ENCODE measurements at regions not wholly inside any gene's neighbourhood (a gene's known extent, or its start where the extent isn't known, plus 50 kb on each side); places are given as distances from the start of the nearest gene placed in this dataset.

- TF ChIP-seq CTCF (IDR thresholded peaks at IDR 0.05; ENCODE audit: low read depth, low read length): no peak
- TF ChIP-seq POLR2A (IDR thresholded peaks at IDR 0.05; ENCODE audit: extremely low read depth, insufficient read length): no peak
- no peak for TF ChIP-seq MAX (IDR thresholded peaks at IDR 0.05; ENCODE audit: low read depth, low read length)
- no peak for TF ChIP-seq MYC (IDR thresholded peaks at IDR 0.05; ENCODE audit: low read depth, low read length)
- no peak overlapping the region for H3K4me3 ChIP-seq (ENCODE audit: low read depth, low read length)
- DNase-seq (ENCODE audit: low read depth): no peak
Observed at GRCh38 chr6:95109212-95109611, 468.1 kb upstream of the MANEA start.

GRCh38 chr6:95110767-95111166 is 466.6 kb upstream of the MANEA start:
- no peak overlapping the region for H3K4me3 ChIP-seq (ENCODE audit: low read depth, low read length)
- peak; percentile 3 for DNase-seq (ENCODE audit: low read depth)
- TF ChIP-seq CTCF (IDR thresholded peaks at IDR 0.05; ENCODE audit: low read depth, low read length) (no peak), MYC (IDR thresholded peaks at IDR 0.05; ENCODE audit: low read depth, low read length) (no peak), MAX (IDR thresholded peaks at IDR 0.05; ENCODE audit: low read depth, low read length) (no peak), POLR2A (IDR thresholded peaks at IDR 0.05; ENCODE audit: extremely low read depth, insufficient read length) (no peak)

- H3K4me3 ChIP-seq (ENCODE audit: low read depth, low read length): no peak overlapping the region
- TF ChIP-seq POLR2A (IDR thresholded peaks at IDR 0.05; ENCODE audit: extremely low read depth, insufficient read length) (no peak), CTCF (IDR thresholded peaks at IDR 0.05; ENCODE audit: low read depth, low read length) (no peak), MAX (IDR thresholded peaks at IDR 0.05; ENCODE audit: low read depth, low read length) (no peak), MYC (IDR thresholded peaks at IDR 0.05; ENCODE audit: low read depth, low read length) (no peak)
- DNase-seq (ENCODE audit: low read depth): no peak
Observed at GRCh38 chr6:95117236-95117635, 460.1 kb upstream of the MANEA start.

GRCh38 chr6:95119927-95120326 is 457.4 kb upstream of the MANEA start:
- no peak for DNase-seq (ENCODE audit: low read depth)
- TF ChIP-seq MYC (IDR thresholded peaks at IDR 0.05; ENCODE audit: low read depth, low read length) (no peak), CTCF (IDR thresholded peaks at IDR 0.05; ENCODE audit: low read depth, low read length) (no peak), MAX (IDR thresholded peaks at IDR 0.05; ENCODE audit: low read depth, low read length) (no peak), POLR2A (IDR thresholded peaks at IDR 0.05; ENCODE audit: extremely low read depth, insufficient read length) (no peak)
- H3K4me3 ChIP-seq (ENCODE audit: low read depth, low read length): no peak overlapping the region

GRCh38 chr6:95120984-95121383 is 456.4 kb upstream of the MANEA start:
- TF ChIP-seq MAX (IDR thresholded peaks at IDR 0.05; ENCODE audit: low read depth, low read length): no peak
- no peak for TF ChIP-seq CTCF (IDR thresholded peaks at IDR 0.05; ENCODE audit: low read depth, low read length)
- no peak for TF ChIP-seq MYC (IDR thresholded peaks at IDR 0.05; ENCODE audit: low read depth, low read length)
- TF ChIP-seq POLR2A (IDR thresholded peaks at IDR 0.05; ENCODE audit: extremely low read depth, insufficient read length): no peak
- no peak overlapping the region for H3K4me3 ChIP-seq (ENCODE audit: low read depth, low read length)
- no peak for DNase-seq (ENCODE audit: low read depth)

- no peak for DNase-seq (ENCODE audit: low read depth)
- TF ChIP-seq POLR2A (IDR thresholded peaks at IDR 0.05; ENCODE audit: extremely low read depth, insufficient read length): no peak
- no peak overlapping the region for H3K4me3 ChIP-seq (ENCODE audit: low read depth, low read length)
Observed at GRCh38 chr6:95127261-95127660, 450.1 kb upstream of the MANEA start.

Data from NB4 (cell line).